B cell (primary cell): ENCODE measurements at regions not wholly inside any gene's neighbourhood (a gene's known extent, or its start where the extent isn't known, plus 50 kb on each side); places are given as distances from the start of the nearest gene placed in this dataset.

Experiments used
- ATAC-seq: fragments of 200-7000 bp; cut with Tn5 transposase; one replicate; pipeline ENCODE4 v1.10.0; 2021; ENCODE audit warnings: low read depth, mild to moderate bottlenecking, moderate number of reproducible peaks, moderate library complexity
- CTCF ChIA-PET: fragments of 350-600 bp; sonication (Branson Sonifier 250); formaldehyde crosslinking; loops from one replicate; lab custom pipeline; 2021; ENCODE audit warnings: antibody characterized with exemption, inconsistent platforms; lab: Charles Lee
- POLR2A ChIA-PET: fragments of 350-600 bp; sonication (Branson Sonifier 250); formaldehyde crosslinking; loops from one replicate; lab custom pipeline; 2021; ENCODE audit warnings: antibody characterized with exemption; lab: Charles Lee
- DNase-seq: peaks from one replicate; pipeline ENCODE4 v3.0.0; 2013
- H2AFZ ChIP-seq: 2 replicates; pipeline ENCODE4 v1.6.1; 2012; ENCODE audit warnings: mild to moderate bottlenecking, low read depth, low read length; ENCODE audit not compliant: insufficient read depth, poor library complexity, severe bottlenecking
- H3K27ac ChIP-seq, 2 donors: 1 replicate in 1 of 2; 2 replicates in 1 of 2; pipeline ENCODE4 v1.5.1; 2012 to 2013; ENCODE audit warnings: low read length in 2 of 2, mild to moderate bottlenecking in 2 of 2, moderate library complexity in 1 of 2
- H3K27me3 ChIP-seq, 4 experiments: fragments of 200-600 bp in 1 of 4; sonication (generic) in 1 of 4; replicated peaks in 1 of 4; 1 replicate in 2 of 4; 2 replicates in 2 of 4; pipeline versions ENCODE4 v1.6.1 to v1.7.0; 2013 to 2016; ENCODE audit warnings: low read length in 3 of 4, mild to moderate bottlenecking in 2 of 4, mixed read lengths in 1 of 4, moderate library complexity in 1 of 4; ENCODE audit not compliant: insufficient read depth in 4 of 4, control insufficient read depth in 3 of 4; ENCODE audit errors: control extremely low read depth in 1 of 4
- H3K36me3 ChIP-seq, 2 experiments: replicated peaks in 1 of 2; 1 replicate in 1 of 2; 2 replicates in 1 of 2; pipeline versions ENCODE4 v1.6.1 to v1.7.1; 2013; ENCODE audit warnings: low read length in 1 of 2; ENCODE audit not compliant: insufficient read depth in 2 of 2, control insufficient read depth in 1 of 2; ENCODE audit errors: control extremely low read depth in 1 of 2, extremely low read depth in 1 of 2
- H3K4me1 ChIP-seq, 2 donors: fragments of 200-600 bp in 1 of 2; sonication (generic) in 1 of 2; 1 replicate in 1 of 2; 2 replicates in 1 of 2; pipeline versions ENCODE4 v1.5.1 to v1.6.1; 2013 to 2017; ENCODE audit warnings: low read length in 2 of 2; ENCODE audit not compliant: control insufficient read depth in 2 of 2, insufficient read depth in 2 of 2
- H3K4me2 ChIP-seq: replicated peaks from 2 replicates; pipeline ENCODE3; 2012; ENCODE audit warnings: mild to moderate bottlenecking, low read depth, low read length; ENCODE audit not compliant: poor library complexity, severe bottlenecking
- H3K4me3 ChIP-seq, 5 experiments: fragments of 200-600 bp in 1 of 5; sonication (generic) in 1 of 5; 1 replicate in 3 of 5; 2 replicates in 2 of 5; pipeline versions ENCODE4 v1.5.1 to v1.7.0; 2011 to 2016; ENCODE audit warnings: low read length in 4 of 5, mild to moderate bottlenecking in 4 of 5, low read depth in 2 of 5, control low read depth in 1 of 5, moderate library complexity in 1 of 5; ENCODE audit not compliant: insufficient read depth in 1 of 5; ENCODE audit errors: control extremely low read depth in 1 of 5, extremely low read depth in 1 of 5
- H3K79me2 ChIP-seq: fragments of 200-600 bp; sonication (generic); one replicate; pipeline ENCODE4 v1.6.0; 2016; ENCODE audit warnings: low read length; ENCODE audit not compliant: control insufficient read depth, insufficient read depth
- H3K9ac ChIP-seq: fragments of 200-600 bp; sonication (generic); 2 replicates; pipeline ENCODE4 v1.6.1; 2017; ENCODE audit warnings: mild to moderate bottlenecking, low read length, moderate library complexity
- H3K9me3 ChIP-seq, 3 donors: one replicate each; pipeline versions ENCODE4 v1.6.1 to v1.7.1; 2013; ENCODE audit warnings: low read length in 2 of 3; ENCODE audit not compliant: control insufficient read depth in 2 of 3, insufficient read depth in 1 of 3; ENCODE audit errors: control extremely low read depth in 1 of 3
- H4K20me1 ChIP-seq: 2 replicates; pipeline ENCODE4 v1.6.0; 2012; ENCODE audit warnings: mild to moderate bottlenecking, low read length; ENCODE audit not compliant: insufficient read depth, control insufficient read depth, poor library complexity, severe bottlenecking
- H3K27ac Mint-ChIP-seq: one replicate; pipeline ENCODE4 v1.8.0; 2021; ENCODE audit warnings: mixed read lengths
- H3K27me3 Mint-ChIP-seq: one replicate; pipeline ENCODE4 v1.8.0; 2021; ENCODE audit warnings: mixed read lengths
- H3K4me1 Mint-ChIP-seq: one replicate; pipeline ENCODE4 v1.8.0; 2021; ENCODE audit warnings: mixed read lengths
- H3K4me3 Mint-ChIP-seq: one replicate; pipeline ENCODE4 v1.8.0; 2021; ENCODE audit warnings: mixed read lengths
- H3K9me3 Mint-ChIP-seq: one replicate; pipeline ENCODE4 v1.8.0; 2022; ENCODE audit warnings: mixed read lengths; ENCODE audit not compliant: insufficient read depth
- CTCF ChIP-seq: fragments of 200-600 bp; IDR thresholded peaks from one replicate; pipeline ENCODE4 v1.8.0; 2022; ENCODE audit warnings: antibody characterized with exemption, mild to moderate bottlenecking
- EZH2 ChIP-seq: IDR thresholded peaks from 2 replicates; pipeline ENCODE4 v1.6.1; 2012; ENCODE audit warnings: borderline replicate concordance, low read depth, mild to moderate bottlenecking, moderate library complexity, low read length; ENCODE audit not compliant: insufficient read depth, poor library complexity, severe bottlenecking
- WGBS: methylation state at CpG from one replicate; pipeline ENCODE4 v1.1.5; 2013; ENCODE audit warnings: missing lambda C conversion rate; ENCODE audit not compliant: insufficient coverage; 5-methylcytosine and 5-hydroxymethylcytosine counted together
- intact Hi-C: fragments of 100-400 bp; cut with micrococcal nuclease; formaldehyde crosslinking; loops from one replicate; pipeline ENCODE4 v1.10.0; 2022

- TF ChIP-seq CTCF (no peak), EZH2 (no peak)
- POLR2A ChIA-PET, result no interaction called here
- ATAC-seq, result no peak
Measured at GRCh38 chr16:13554005-13554404, 365.9 kb upstream of the ERCC4 start.

GRCh38 chr16:13554643-13555042 is 365.3 kb upstream of the ERCC4 start:
- Histone ChIP-seq H3K36me3 (no peaks in the 10 kb centered on the region), H3K27me3 (peaks cover 0 to 4% (median 0%) of the 10 kb centered on the region in 4 experiments), H3K4me2 (no peak overlapping the region), H3K9me3 (peaks cover 0 to 2% (median 0%) of the 10 kb centered on the region in 3 donors), H4K20me1 (no peaks in the 10 kb centered on the region), H3K79me2 (no peaks in the 10 kb centered on the region), H3K27ac (no peak overlapping the region), H3K4me1 (no peaks in the 10 kb centered on the region), H3K9ac (no peak overlapping the region), H2AFZ (no peak overlapping the region), H3K4me3 (no peak overlapping the region)
- H3K4me3 Mint-ChIP-seq, result no peak overlapping the region
- ChIA-PET POLR2A (no interaction called here), CTCF (no interaction called here)
- no peak overlapping the region for H3K27ac Mint-ChIP-seq
- H3K9me3 Mint-ChIP-seq, result no peaks in the 10 kb centered on the region
- ATAC-seq (no peak), DNase-seq (no peak)
- intact Hi-C loops, result no loop called here
- no peak for TF ChIP-seq EZH2
- no peak for TF ChIP-seq CTCF
- H3K27me3 Mint-ChIP-seq, result peaks cover 3% of the 10 kb centered on the region
- WGBS, result 87% methylated on average over 4 of the region's 5 CpGs
- no peaks in the 10 kb centered on the region for H3K4me1 Mint-ChIP-seq

More at GRCh38 chr16:13554005-13554404, 365.9 kb upstream of the ERCC4 start:
- Histone ChIP-seq H3K4me3 (no peak overlapping the region), H3K9me3 (peaks cover 0 to 2% (median 0%) of the 10 kb centered on the region in 3 donors), H3K4me1 (no peaks in the 10 kb centered on the region), H3K79me2 (no peaks in the 10 kb centered on the region), H3K36me3 (no peaks in the 10 kb centered on the region), H2AFZ (no peak overlapping the region), H3K9ac (no peak overlapping the region), H3K4me2 (no peak overlapping the region), H3K27ac (no peak overlapping the region), H3K27me3 (peaks cover 0 to 4% (median 0%) of the 10 kb centered on the region in 4 experiments), H4K20me1 (no peaks in the 10 kb centered on the region)
- Mint-ChIP-seq H3K4me3 (no peak overlapping the region), H3K27ac (no peak overlapping the region), H3K9me3 (no peaks in the 10 kb centered on the region), H3K4me1 (no peaks in the 10 kb centered on the region), H3K27me3 (peaks cover 3% of the 10 kb centered on the region)
- DNase-seq, result no peak
- CTCF ChIA-PET, result no interaction called here
- intact Hi-C loops, result no loop called here
